ENCODE measurements at regions not wholly inside any gene's neighbourhood (a gene's known extent, or its start where the extent isn't known, plus 50 kb on each side); places are given as distances from the start of the nearest gene placed in this dataset.

DNA sequence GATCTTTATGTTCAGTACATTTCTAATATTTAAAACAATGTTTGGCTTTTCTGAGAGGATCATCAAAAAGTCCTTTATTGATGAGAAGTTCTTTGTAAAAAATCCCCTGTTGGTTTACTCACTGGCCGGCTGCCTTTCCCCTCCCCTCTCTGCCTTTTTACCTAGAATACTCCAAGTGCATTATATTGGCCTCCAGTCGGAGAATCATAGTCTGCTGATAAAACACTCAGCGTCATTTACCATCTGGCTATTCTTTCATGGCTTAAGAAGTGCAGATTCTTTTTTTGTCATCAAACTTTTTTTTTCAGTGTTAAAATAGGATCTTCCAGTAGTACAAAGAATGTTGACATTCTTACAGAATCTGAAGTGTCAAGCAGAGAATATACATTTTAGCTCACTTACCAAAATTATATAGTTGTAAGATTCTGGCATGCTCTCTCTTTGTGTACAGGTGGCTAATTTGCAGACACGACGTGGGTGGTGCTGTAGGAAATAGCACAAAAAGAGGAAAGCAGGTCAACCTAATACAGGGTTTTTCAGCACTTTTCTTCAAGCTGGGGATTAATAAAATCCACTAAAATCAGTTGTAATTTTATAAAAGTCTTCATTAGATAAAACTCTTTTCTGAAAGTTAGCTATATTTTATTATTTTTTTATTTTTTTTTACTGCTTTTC, 731.8 kb downstream of the KCTD8 start:
- no peak overlapping the region for H3K4me3 Mint-ChIP-seq
- Histone ChIP-seq H3K4me3 (ENCODE audit: control insufficient read depth in 1 of 2, extremely low read depth in 1 of 2, low read length in 1 of 2) (no peak overlapping the region), H3K27ac (ENCODE audit: low read length) (no peak overlapping the region), H3K27me3 (replicated peaks in 1 of 2; ENCODE audit: control insufficient read depth in 2 of 2, extremely low read depth in 1 of 2, insufficient read depth in 2 of 2, low read length in 1 of 2) (no peaks in the 10 kb centered on the region), H3K36me3 (ENCODE audit: control insufficient read depth in 2 of 2, extremely low read depth in 1 of 2, insufficient read depth in 1 of 2, low read length in 1 of 2) (no peaks in the 10 kb centered on the region), H3K4me1 (ENCODE audit: control insufficient read depth in 1 of 2, extremely low read depth in 1 of 2, insufficient read depth in 2 of 2, low read length in 2 of 2) (no peaks in the 10 kb centered on the region), H3K9me3 (no peaks in the 10 kb centered on the region)
- POLR2A ChIA-PET, result no interaction called here
- no CpG with 5 or more reads among the region's 5 CpGs for WGBS (ENCODE audit: insufficient coverage)
- CTCF ChIA-PET, result no interaction called here
- no peaks in the 10 kb centered on the region for H3K27me3 Mint-ChIP-seq
- no peaks in the 10 kb centered on the region for H3K4me1 Mint-ChIP-seq
- H3K9me3 Mint-ChIP-seq, result peaks cover 10 to 20% (median 16%) of the 10 kb centered on the region in 3 donors
- H3K36me3 Mint-ChIP-seq, result no peaks in the 10 kb centered on the region
- no peak overlapping the region for H3K27ac Mint-ChIP-seq
- DNase-seq (no peak), ATAC-seq (replicated peaks in 1 of 4) (no peak)

DNA sequence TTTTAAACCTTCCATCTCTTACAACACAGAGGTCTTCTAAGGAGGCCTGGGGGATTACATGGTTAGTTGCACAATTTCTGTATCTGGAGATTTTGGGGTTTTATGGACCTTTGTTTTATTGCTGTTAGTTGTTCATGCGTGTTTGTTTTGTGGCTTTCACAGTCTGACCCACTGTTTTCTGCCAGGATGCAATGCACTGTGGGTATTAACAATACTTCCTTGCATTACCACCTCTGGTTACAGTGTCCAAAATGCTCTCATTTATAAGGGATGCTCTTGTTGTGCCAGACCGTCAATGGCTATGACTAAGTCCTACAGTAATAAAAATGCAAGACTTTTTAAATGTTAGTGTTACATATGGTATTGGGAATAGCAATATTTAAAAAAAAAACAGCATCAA, 730.2 kb downstream of the KCTD8 start:
- Histone ChIP-seq H3K27ac (ENCODE audit: low read length) (no peak overlapping the region), H3K4me1 (ENCODE audit: control insufficient read depth in 1 of 2, extremely low read depth in 1 of 2, insufficient read depth in 2 of 2, low read length in 2 of 2) (no peaks in the 10 kb centered on the region), H3K27me3 (replicated peaks in 1 of 2; ENCODE audit: control insufficient read depth in 2 of 2, extremely low read depth in 1 of 2, insufficient read depth in 2 of 2, low read length in 1 of 2) (no peaks in the 10 kb centered on the region), H3K9me3 (no peaks in the 10 kb centered on the region), H3K36me3 (ENCODE audit: control insufficient read depth in 2 of 2, extremely low read depth in 1 of 2, insufficient read depth in 1 of 2, low read length in 1 of 2) (no peaks in the 10 kb centered on the region), H3K4me3 (ENCODE audit: control insufficient read depth in 1 of 2, extremely low read depth in 1 of 2, low read length in 1 of 2) (no peak overlapping the region)
- no peak for DNase-seq
- CTCF ChIA-PET, result no interaction called here
- no peak for ATAC-seq (replicated peaks in 1 of 4)
- no peak overlapping the region for H3K4me3 Mint-ChIP-seq
- peaks cover 0 to 7% (median 7%) of the 10 kb centered on the region in 3 donors for H3K9me3 Mint-ChIP-seq
- no CpG with 5 or more reads among the region's 2 CpGs for WGBS (ENCODE audit: insufficient coverage)
- H3K27ac Mint-ChIP-seq, result no peak overlapping the region
- H3K27me3 Mint-ChIP-seq, result no peaks in the 10 kb centered on the region
- H3K4me1 Mint-ChIP-seq, result no peaks in the 10 kb centered on the region
- POLR2A ChIA-PET, result no interaction called here
- no peaks in the 10 kb centered on the region for H3K36me3 Mint-ChIP-seq

DNA sequence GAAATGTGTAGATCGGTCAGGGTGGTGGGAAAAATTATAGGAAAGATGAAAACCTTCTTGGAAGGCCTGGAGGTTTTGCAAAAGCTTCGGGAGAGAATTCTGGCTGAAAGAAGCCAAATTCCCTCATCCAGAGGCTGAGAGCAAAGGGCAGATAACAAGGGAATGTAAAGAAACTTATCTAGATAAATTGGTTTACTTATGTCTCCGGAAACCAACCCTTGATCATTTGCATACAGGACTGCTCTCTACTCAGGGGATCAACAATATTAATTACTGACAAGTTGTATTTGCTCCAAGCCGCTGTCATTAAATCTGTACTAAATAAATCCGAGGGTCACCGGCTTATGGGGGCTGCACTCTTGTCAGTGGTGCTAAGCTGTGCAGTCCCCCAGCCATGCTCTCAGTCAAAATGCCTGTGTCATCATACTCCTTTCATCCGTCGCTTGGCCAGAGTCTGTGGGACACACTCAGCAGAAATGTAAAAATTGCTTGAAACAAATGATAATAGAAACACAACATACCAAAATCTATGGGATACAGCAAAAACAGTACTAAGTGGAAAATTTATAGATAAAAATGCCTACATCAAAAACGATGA, 715.7 kb downstream of the KCTD8 start:
- H3K36me3 ChIP-seq (ENCODE audit: control insufficient read depth in 2 of 2, extremely low read depth in 1 of 2, insufficient read depth in 1 of 2, low read length in 1 of 2), result no peaks in the 10 kb centered on the region
- ChIA-PET POLR2A (no interaction called here), CTCF (no interaction called here)
- no peaks in the 10 kb centered on the region for H3K27me3 ChIP-seq (replicated peaks in 1 of 2; ENCODE audit: control insufficient read depth in 2 of 2, extremely low read depth in 1 of 2, insufficient read depth in 2 of 2, low read length in 1 of 2)
- Mint-ChIP-seq H3K9me3 (peaks cover 14 to 37% (median 21%) of the 10 kb centered on the region in 3 donors), H3K27ac (no peak overlapping the region), H3K4me3 (no peak overlapping the region), H3K27me3 (no peaks in the 10 kb centered on the region), H3K36me3 (no peaks in the 10 kb centered on the region), H3K4me1 (no peaks in the 10 kb centered on the region)
- DNase-seq (no peak), ATAC-seq (replicated peaks in 1 of 4) (no peak)
- WGBS (ENCODE audit: insufficient coverage), result 79% methylated on average over 4 of the region's 9 CpGs
- H3K4me3 ChIP-seq (ENCODE audit: control insufficient read depth in 1 of 2, extremely low read depth in 1 of 2, low read length in 1 of 2), result no peak overlapping the region
- no peaks in the 10 kb centered on the region for H3K9me3 ChIP-seq
- no peak overlapping the region for H3K27ac ChIP-seq (ENCODE audit: low read length)
- H3K4me1 ChIP-seq (ENCODE audit: control insufficient read depth in 1 of 2, extremely low read depth in 1 of 2, insufficient read depth in 2 of 2, low read length in 2 of 2), result no peaks in the 10 kb centered on the region

DNA sequence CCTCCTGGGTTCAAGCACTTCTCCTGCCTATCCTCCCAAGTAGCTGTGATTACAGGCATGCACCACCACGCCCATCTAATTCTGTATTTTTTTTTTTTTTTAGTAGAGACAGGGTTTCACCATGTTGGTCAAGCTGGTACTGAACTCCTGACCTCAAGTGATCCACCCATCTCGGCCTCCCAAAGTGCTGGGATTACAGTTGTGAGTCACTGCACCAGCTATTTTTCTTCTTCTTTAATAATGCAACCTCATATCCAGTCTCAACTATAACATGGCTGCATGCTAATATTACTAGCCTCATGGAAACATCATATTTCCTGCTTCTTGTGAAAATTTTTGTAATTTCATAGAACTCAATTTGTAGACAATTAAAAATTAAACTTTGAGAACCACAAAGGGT, 706.5 kb downstream of the KCTD8 start:
- 50% methylated on average over 1 of the region's 2 CpGs for WGBS (ENCODE audit: insufficient coverage)
- DNase-seq (no peak), ATAC-seq (replicated peaks in 1 of 4) (no peak)
- Mint-ChIP-seq H3K4me3 (no peak overlapping the region), H3K9me3 (peaks cover 3 to 19% (median 7%) of the 10 kb centered on the region in 3 donors), H3K27ac (no peak overlapping the region), H3K36me3 (no peaks in the 10 kb centered on the region), H3K27me3 (no peaks in the 10 kb centered on the region), H3K4me1 (no peaks in the 10 kb centered on the region)
- Histone ChIP-seq H3K27me3 (replicated peaks in 1 of 2; ENCODE audit: control insufficient read depth in 2 of 2, extremely low read depth in 1 of 2, insufficient read depth in 2 of 2, low read length in 1 of 2) (no peaks in the 10 kb centered on the region), H3K4me1 (ENCODE audit: control insufficient read depth in 1 of 2, extremely low read depth in 1 of 2, insufficient read depth in 2 of 2, low read length in 2 of 2) (no peaks in the 10 kb centered on the region), H3K4me3 (ENCODE audit: control insufficient read depth in 1 of 2, extremely low read depth in 1 of 2, low read length in 1 of 2) (no peak overlapping the region), H3K27ac (ENCODE audit: low read length) (no peak overlapping the region), H3K36me3 (ENCODE audit: control insufficient read depth in 2 of 2, extremely low read depth in 1 of 2, insufficient read depth in 1 of 2, low read length in 1 of 2) (no peaks in the 10 kb centered on the region), H3K9me3 (no peaks in the 10 kb centered on the region)
- POLR2A ChIA-PET, result no interaction called here
- CTCF ChIA-PET, result no interaction called here

DNA sequence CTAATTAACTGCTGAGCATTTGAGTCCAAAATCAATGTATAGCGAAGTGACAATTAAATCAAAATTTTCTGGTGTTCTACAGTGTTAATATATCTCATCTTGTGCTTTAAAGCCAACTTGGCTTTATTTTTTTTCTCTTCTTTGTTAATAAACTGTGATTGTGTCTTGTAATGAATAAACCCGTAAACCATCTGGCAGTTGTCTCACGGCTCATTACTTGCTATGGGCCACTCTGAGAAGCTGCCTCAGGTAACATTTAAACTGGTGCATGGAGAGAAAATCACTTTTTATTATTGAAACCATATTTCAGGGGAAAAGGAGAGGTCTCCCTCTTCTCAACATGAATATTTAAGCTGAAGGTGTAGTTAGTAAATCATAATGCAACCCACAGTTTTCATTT, 694.0 kb downstream of the KCTD8 start:
- Histone ChIP-seq H3K36me3 (ENCODE audit: control insufficient read depth in 2 of 2, extremely low read depth in 1 of 2, insufficient read depth in 1 of 2, low read length in 1 of 2) (no peaks in the 10 kb centered on the region), H3K9me3 (no peaks in the 10 kb centered on the region), H3K4me3 (ENCODE audit: control insufficient read depth in 1 of 2, extremely low read depth in 1 of 2, low read length in 1 of 2) (no peak overlapping the region), H3K27ac (ENCODE audit: low read length) (no peak overlapping the region), H3K4me1 (ENCODE audit: control insufficient read depth in 1 of 2, extremely low read depth in 1 of 2, insufficient read depth in 2 of 2, low read length in 2 of 2) (no peaks in the 10 kb centered on the region), H3K27me3 (replicated peaks in 1 of 2; ENCODE audit: control insufficient read depth in 2 of 2, extremely low read depth in 1 of 2, insufficient read depth in 2 of 2, low read length in 1 of 2) (no peaks in the 10 kb centered on the region)
- no peak for DNase-seq
- Mint-ChIP-seq H3K4me3 (no peak overlapping the region), H3K27ac (no peak overlapping the region), H3K36me3 (no peaks in the 10 kb centered on the region), H3K4me1 (no peaks in the 10 kb centered on the region), H3K9me3 (peaks cover 17 to 24% (median 19%) of the 10 kb centered on the region in 3 donors), H3K27me3 (no peaks in the 10 kb centered on the region)
- POLR2A ChIA-PET, result no interaction called here
- CTCF ChIA-PET, result no interaction called here
- ATAC-seq (replicated peaks in 1 of 4), result no peak
- WGBS (ENCODE audit: insufficient coverage), result no CpG with 5 or more reads among the region's 3 CpGs

DNA sequence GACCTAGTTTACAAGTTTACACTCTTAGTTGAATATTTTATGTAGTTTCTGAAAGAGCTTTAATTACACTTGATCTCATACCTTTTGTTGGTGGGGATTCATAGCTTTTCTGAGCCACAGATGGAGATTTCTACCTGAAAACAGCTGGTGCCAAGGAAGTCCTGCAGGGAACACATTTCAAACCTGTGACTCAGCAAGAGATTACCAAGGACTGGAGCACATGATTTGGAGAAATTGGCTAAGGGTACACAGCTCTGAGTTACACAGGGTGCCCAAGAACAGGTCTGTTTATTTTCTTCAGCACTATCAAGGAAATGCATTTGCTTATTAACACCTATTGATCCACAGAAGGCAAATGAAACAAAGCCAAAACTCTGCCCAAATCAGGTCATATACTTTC, 691.5 kb downstream of the KCTD8 start:
- H3K27ac ChIP-seq (ENCODE audit: low read length), result no peak overlapping the region
- POLR2A ChIA-PET, result no interaction called here
- DNase-seq, result no peak
- no peaks in the 10 kb centered on the region for H3K36me3 ChIP-seq (ENCODE audit: control insufficient read depth in 2 of 2, extremely low read depth in 1 of 2, insufficient read depth in 1 of 2, low read length in 1 of 2)
- H3K4me1 ChIP-seq (ENCODE audit: control insufficient read depth in 1 of 2, extremely low read depth in 1 of 2, insufficient read depth in 2 of 2, low read length in 2 of 2), result no peaks in the 10 kb centered on the region
- no peaks in the 10 kb centered on the region for H3K9me3 ChIP-seq
- no peaks in the 10 kb centered on the region for H3K27me3 Mint-ChIP-seq
- ATAC-seq (replicated peaks in 1 of 4), result no peak
- H3K36me3 Mint-ChIP-seq, result no peaks in the 10 kb centered on the region
- no peak overlapping the region for H3K4me3 Mint-ChIP-seq
- H3K27me3 ChIP-seq (replicated peaks in 1 of 2; ENCODE audit: control insufficient read depth in 2 of 2, extremely low read depth in 1 of 2, insufficient read depth in 2 of 2, low read length in 1 of 2), result no peaks in the 10 kb centered on the region
- H3K4me3 ChIP-seq (ENCODE audit: control insufficient read depth in 1 of 2, extremely low read depth in 1 of 2, low read length in 1 of 2), result no peak overlapping the region
- no peak overlapping the region for H3K27ac Mint-ChIP-seq
- H3K4me1 Mint-ChIP-seq, result no peaks in the 10 kb centered on the region
- H3K9me3 Mint-ChIP-seq, result peaks cover 9 to 22% (median 13%) of the 10 kb centered on the region in 3 donors
- CTCF ChIA-PET, result no interaction called here

GRCh38 chr4:43758836-43759235, 689.8 kb downstream of the KCTD8 start:
- H3K27ac Mint-ChIP-seq, result no peak overlapping the region
- no peaks in the 10 kb centered on the region for H3K27me3 Mint-ChIP-seq
- Histone ChIP-seq H3K36me3 (ENCODE audit: control insufficient read depth in 2 of 2, extremely low read depth in 1 of 2, insufficient read depth in 1 of 2, low read length in 1 of 2) (no peaks in the 10 kb centered on the region), H3K27me3 (replicated peaks in 1 of 2; ENCODE audit: control insufficient read depth in 2 of 2, extremely low read depth in 1 of 2, insufficient read depth in 2 of 2, low read length in 1 of 2) (no peaks in the 10 kb centered on the region), H3K9me3 (no peaks in the 10 kb centered on the region), H3K4me3 (ENCODE audit: control insufficient read depth in 1 of 2, extremely low read depth in 1 of 2, low read length in 1 of 2) (no peak overlapping the region), H3K4me1 (ENCODE audit: control insufficient read depth in 1 of 2, extremely low read depth in 1 of 2, insufficient read depth in 2 of 2, low read length in 2 of 2) (no peaks in the 10 kb centered on the region), H3K27ac (ENCODE audit: low read length) (no peak overlapping the region)
- ATAC-seq (replicated peaks in 1 of 4) (no peak), DNase-seq (no peak)
- no peak overlapping the region for H3K4me3 Mint-ChIP-seq
- ChIA-PET CTCF (no interaction called here), POLR2A (no interaction called here)
- H3K9me3 Mint-ChIP-seq, result peaks cover 6 to 11% (median 9%) of the 10 kb centered on the region in 3 donors
- no peaks in the 10 kb centered on the region for H3K36me3 Mint-ChIP-seq
- WGBS (ENCODE audit: insufficient coverage), result 100% methylated on average over 1 of the region's 1 CpG
- no peaks in the 10 kb centered on the region for H3K4me1 Mint-ChIP-seq

Data from T-cell (primary cell).